ENCODE measurements at regions not wholly inside any gene's neighbourhood (a gene's known extent, or its start where the extent isn't known, plus 50 kb on each side); places are given as distances from the start of the nearest gene placed in this dataset.

DNA sequence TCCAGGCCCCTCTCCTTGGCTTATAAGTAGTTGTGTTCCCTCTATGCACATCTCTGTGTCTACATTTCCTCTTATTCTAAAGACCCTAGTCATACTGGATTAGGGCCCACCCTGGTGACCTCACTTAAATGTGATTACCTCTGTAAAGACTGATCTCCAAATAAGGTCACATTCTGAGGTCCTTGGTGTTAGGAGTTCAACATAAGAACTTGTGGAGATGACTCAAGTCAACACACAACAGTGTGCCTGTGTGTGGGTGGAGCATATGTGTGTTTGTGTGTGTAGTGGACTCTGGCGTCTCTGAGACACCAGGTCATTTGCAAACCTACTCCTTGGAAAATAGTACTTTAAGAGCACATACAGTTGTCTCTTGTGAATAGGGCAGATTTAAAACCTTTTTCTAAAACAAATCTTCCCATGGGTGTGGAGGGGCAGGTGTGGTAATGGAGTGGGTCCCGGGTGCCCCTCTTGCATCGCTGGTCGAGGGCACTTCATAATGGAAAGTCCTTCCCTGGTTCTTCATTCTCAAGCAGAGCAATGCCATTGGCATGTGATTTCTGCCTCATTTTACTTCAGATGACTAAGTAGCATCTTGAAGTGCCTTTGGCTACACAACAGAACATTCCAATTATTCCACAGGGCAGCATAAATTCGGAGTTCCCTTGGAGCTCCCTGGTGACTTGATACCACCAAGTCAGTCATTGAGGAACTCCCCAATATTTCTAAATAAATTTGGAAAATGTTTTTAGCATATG lies 84.4 kb downstream of the C9orf152 start:
- no peak for TF ChIP-seq CTCF (IDR thresholded peaks at IDR 0.05; ENCODE audit: unreplicated experiment)
- no peaks in the 10 kb centered on the region for H3K36me3 Mint-ChIP-seq
- DNase-seq (ENCODE audit: low spot score in 2 of 2, unreplicated experiment in 2 of 2): no peak
- H3K4me3 Mint-ChIP-seq: no peak overlapping the region
- peak overlapping the region; percentile 5 for H3K27ac Mint-ChIP-seq
- peaks cover 44% of the 10 kb centered on the region for H3K4me1 Mint-ChIP-seq
- no peaks in the 10 kb centered on the region for H3K9me3 Mint-ChIP-seq
- H3K27me3 Mint-ChIP-seq (ENCODE audit: low read depth): peaks cover 2% of the 10 kb centered on the region

- no peaks in the 10 kb centered on the region for H3K9me3 Mint-ChIP-seq
- peak overlapping the region; percentile 92 for H3K27ac Mint-ChIP-seq
- H3K4me3 Mint-ChIP-seq: no peak overlapping the region
- no peak for DNase-seq (ENCODE audit: low spot score in 2 of 2, unreplicated experiment in 2 of 2)
- peaks cover 2% of the 10 kb centered on the region for H3K27me3 Mint-ChIP-seq (ENCODE audit: low read depth)
- peaks cover 52% of the 10 kb centered on the region for H3K4me1 Mint-ChIP-seq
- TF ChIP-seq CTCF (IDR thresholded peaks at IDR 0.05; ENCODE audit: unreplicated experiment): no peak
- no peaks in the 10 kb centered on the region for H3K36me3 Mint-ChIP-seq
Observed at GRCh38 chr9:110124439-110124838, 83.5 kb downstream of the C9orf152 start.

GRCh38 chr9:110125207-110125751 lies 82.7 kb downstream of the C9orf152 start:
- H3K4me1 Mint-ChIP-seq: peaks cover 58% of the 10 kb centered on the region
- TF ChIP-seq CTCF (IDR thresholded peaks at IDR 0.05; ENCODE audit: unreplicated experiment): no peak
- peak overlapping the region; percentile 92 for H3K27ac Mint-ChIP-seq

GRCh38 chr9:110125763-110126351 lies 82.1 kb downstream of the C9orf152 start:
- no peak for TF ChIP-seq CTCF (IDR thresholded peaks at IDR 0.05; ENCODE audit: unreplicated experiment)
- peaks cover 2% of the 10 kb centered on the region for H3K27me3 Mint-ChIP-seq (ENCODE audit: low read depth)
- H3K9me3 Mint-ChIP-seq: no peaks in the 10 kb centered on the region
- peak overlapping the region; percentile 51 for H3K4me3 Mint-ChIP-seq
- H3K36me3 Mint-ChIP-seq: no peaks in the 10 kb centered on the region
- H3K27ac Mint-ChIP-seq: peak overlapping the region; percentile 92
- peaks cover 63% of the 10 kb centered on the region for H3K4me1 Mint-ChIP-seq
- DNase-seq (ENCODE audit: low spot score in 2 of 2, unreplicated experiment in 2 of 2): no peak

More at GRCh38 chr9:110125207-110125751, 82.7 kb downstream of the C9orf152 start:
- peak overlapping the region; percentile 51 for H3K4me3 Mint-ChIP-seq
- peaks cover 2% of the 10 kb centered on the region for H3K27me3 Mint-ChIP-seq (ENCODE audit: low read depth)
- H3K9me3 Mint-ChIP-seq: no peaks in the 10 kb centered on the region
- peak in 1 of 2 experiments; percentile 57 for DNase-seq (ENCODE audit: low spot score in 2 of 2, unreplicated experiment in 2 of 2)
- H3K36me3 Mint-ChIP-seq: no peaks in the 10 kb centered on the region

DNA sequence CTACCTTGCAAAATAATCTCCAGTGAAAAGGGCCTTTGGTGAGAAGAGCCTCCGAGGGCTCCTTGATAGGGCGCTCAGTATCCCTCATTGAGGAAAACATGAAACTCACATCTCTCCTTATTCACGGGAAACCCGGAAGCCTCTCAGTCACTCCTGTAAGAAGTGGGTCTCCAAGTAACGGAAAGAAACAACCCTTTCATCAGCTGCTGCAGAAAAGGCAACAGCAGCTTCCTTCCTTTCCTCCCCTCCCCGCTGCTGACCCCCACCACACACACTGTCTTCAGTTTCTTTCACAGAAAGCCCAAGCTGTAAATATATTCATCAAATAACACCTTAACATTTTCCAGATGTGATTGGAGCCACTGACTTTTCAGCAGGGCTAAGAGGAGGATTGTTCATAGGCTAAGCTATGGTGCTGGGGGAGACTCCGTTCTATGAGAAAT lies 81.4 kb downstream of the C9orf152 start:
- peaks cover 69% of the 10 kb centered on the region for H3K4me1 Mint-ChIP-seq
- no peaks in the 10 kb centered on the region for H3K36me3 Mint-ChIP-seq
- H3K27me3 Mint-ChIP-seq (ENCODE audit: low read depth): peaks cover 2% of the 10 kb centered on the region
- DNase-seq (ENCODE audit: low spot score in 2 of 2, unreplicated experiment in 2 of 2): no peak
- TF ChIP-seq CTCF (IDR thresholded peaks at IDR 0.05; ENCODE audit: unreplicated experiment): no peak
- H3K9me3 Mint-ChIP-seq: no peaks in the 10 kb centered on the region
- H3K4me3 Mint-ChIP-seq: peak overlapping the region; percentile 51
- peak overlapping the region; percentile 92 for H3K27ac Mint-ChIP-seq

All from mesothelial cell of epicardium (in vitro differentiated cells).